ENCODE measurements at regions not wholly inside any gene's neighbourhood (a gene's known extent, or its start where the extent isn't known, plus 50 kb on each side); places are given as distances from the start of the nearest gene placed in this dataset.

GRCh38 chr21:41067709-41068108 lies 100.3 kb upstream of the BACE2 start:
- Histone ChIP-seq H3K27ac (no peak overlapping the region), H3K4me1 (replicated peaks in 1 of 2) (no peaks in the 10 kb centered on the region), H3K27me3 (peaks cover 11% of the 10 kb centered on the region), H3K9me3 (replicated peaks in 1 of 3) (no peaks in the 10 kb centered on the region), H3K4me3 (no peak overlapping the region), H3K36me3 (replicated peaks in 1 of 2) (no peaks in the 10 kb centered on the region)
- TF ChIP-seq CTCF (IDR thresholded peaks at IDR 0.05) (no peak), POLR2A (IDR thresholded peaks at IDR 0.05) (no peak)
- intact Hi-C loops (cut with DNase I) = loop anchor here in 1 of 2 donors (10.0 kb wide), 1 partner anchor 923 kb away; no protein-coding TSS in a partner anchor
- no peak for DNase-seq
- 48 to 65% (median 59%) methylated on average over 4 of the region's 4 CpGs for WGBS, 4 donors

GRCh38 chr21:41068496-41068895 lies 99.5 kb upstream of the BACE2 start:
- Histone ChIP-seq H3K9me3 (replicated peaks in 1 of 3) (no peaks in the 10 kb centered on the region), H3K4me3 (peak overlapping the region in 1 of 4 donors; percentile 32), H3K36me3 (replicated peaks in 1 of 2) (no peaks in the 10 kb centered on the region), H3K27ac (no peak overlapping the region), H3K27me3 (peaks cover 11% of the 10 kb centered on the region), H3K4me1 (replicated peaks in 1 of 2) (no peaks in the 10 kb centered on the region)
- intact Hi-C loops (cut with DNase I) = loop anchor here in 1 of 2 donors (10.0 kb wide), 1 partner anchor 924 kb away; no protein-coding TSS in a partner anchor
- TF ChIP-seq CTCF (IDR thresholded peaks at IDR 0.05) (no peak), POLR2A (IDR thresholded peaks at IDR 0.05) (no peak)
- 30 to 41% (median 38%) methylated on average over 7 of the region's 7 CpGs for WGBS, 4 donors
- DNase-seq = no peak

- WGBS, 4 donors = 9 to 17% (median 11%) methylated on average over 16 to 30 of the region's 30 CpGs
- Histone ChIP-seq H3K4me1 (replicated peaks in 1 of 2) (no peaks in the 10 kb centered on the region), H3K27ac (no peak overlapping the region), H3K4me3 (peak overlapping the region in 1 of 4 donors; percentile 32), H3K36me3 (replicated peaks in 1 of 2) (no peaks in the 10 kb centered on the region), H3K9me3 (replicated peaks in 1 of 3) (no peaks in the 10 kb centered on the region), H3K27me3 (peaks cover 11% of the 10 kb centered on the region)
- DNase-seq = peak; percentile 60 to 87 (median 81)
- intact Hi-C loops (cut with DNase I) = loop anchor here in 1 of 2 donors (10.0 kb wide), 1 partner anchor 924 kb away; no protein-coding TSS in a partner anchor
- no peak for TF ChIP-seq POLR2A (IDR thresholded peaks at IDR 0.05)
- TF ChIP-seq CTCF (IDR thresholded peaks at IDR 0.05) = peak; percentile 60 to 85 (median 76)
These were observed 98.9 kb upstream of the BACE2 start for GRCh38 chr21:41068967-41069642.

GRCh38 chr21:41070284-41070683 lies 97.7 kb upstream of the BACE2 start:
- H3K27me3 ChIP-seq = peaks cover 11% of the 10 kb centered on the region
- intact Hi-C loops (cut with DNase I) = loop anchor here in 1 of 2 donors (10.0 kb wide), 1 partner anchor 605 kb away; no protein-coding TSS in a partner anchor
- H3K36me3 ChIP-seq (replicated peaks in 1 of 2) = no peaks in the 10 kb centered on the region
- no peak for TF ChIP-seq POLR2A (IDR thresholded peaks at IDR 0.05)
- no peak for TF ChIP-seq CTCF (IDR thresholded peaks at IDR 0.05)
- DNase-seq = no peak
- no peak overlapping the region for H3K4me3 ChIP-seq
- 36 to 74% (median 57%) methylated on average over 2 of the region's 2 CpGs for WGBS, 4 donors
- no peaks in the 10 kb centered on the region for H3K9me3 ChIP-seq (replicated peaks in 1 of 3)
- no peak overlapping the region for H3K27ac ChIP-seq
- H3K4me1 ChIP-seq (replicated peaks in 1 of 2) = no peaks in the 10 kb centered on the region

Data from adrenal gland (tissue), 9 donors.